Caco-2 (cell line): ENCODE measurements at regions not wholly inside any gene's neighbourhood (a gene's known extent, or its start where the extent isn't known, plus 50 kb on each side); places are given as distances from the start of the nearest gene placed in this dataset.
"Not testable (repeated sequence)": the region's sequence is repeated elsewhere in the genome, so short reads cannot be mapped to it uniquely, and the experiment has no call there.

ENCODE experiments used
- BruUV-seq: library from RNA; stranded (reverse); fragments of 400-500 nt; replicated peaks from 2 replicates; lab custom pipeline; 2021; lab: Mats Ljungman, UMichigan
- CTCF ChIA-PET: fragments of 300-600 bp; sonication (Branson Sonifier 250); formaldehyde crosslinking; loops from one replicate; lab custom pipeline; 2022; ENCODE audit warnings: antibody characterized with exemption; lab: Charles Lee
- POLR2A ChIA-PET: fragments of 300-600 bp; sonication (Branson Sonifier 250); formaldehyde crosslinking; loops from one replicate; lab custom pipeline; 2022; ENCODE audit warnings: antibody characterized with exemption; lab: Charles Lee
- DNase-seq, 2 experiments: peaks; one replicate each; pipeline versions ENCODE4 v3.0.0 to v3.0.0-alpha.2; 2020 to 2022
- H3K27me3 ChIP-seq: replicated peaks from 2 replicates; pipeline ENCODE4 v1.6.0; 2011; ENCODE audit warnings: low read length; ENCODE audit not compliant: control insufficient read depth, insufficient read depth
- H3K36me3 ChIP-seq: 2 replicates; pipeline ENCODE4 v1.5.1; 2011; ENCODE audit warnings: low read length; ENCODE audit not compliant: control insufficient read depth, insufficient read depth
- H3K4me1 ChIP-seq: fragments of 250-450 bp; sonication (Bioruptor Pico); 2 replicates; pipeline ENCODE4 v1.5.1; 2020; ENCODE audit warnings: mild to moderate bottlenecking
- H3K4me3 ChIP-seq: 2 replicates; pipeline ENCODE4 v1.5.1; 2011; ENCODE audit warnings: low read depth, mild to moderate bottlenecking, control low read depth, low read length
- H3K9me3 ChIP-seq: fragments of 250-450 bp; sonication (Bioruptor Pico); 2 replicates; pipeline ENCODE4 v1.5.1; 2020; ENCODE audit warnings: mild to moderate bottlenecking, moderate library complexity
- H3K27ac Mint-ChIP-seq: one replicate; pipeline ENCODE4 v1.8.0; 2022; ENCODE audit warnings: mixed read lengths; ENCODE audit not compliant: unreplicated experiment
- H3K27me3 Mint-ChIP-seq: one replicate; pipeline ENCODE4 v1.8.0; 2022; ENCODE audit warnings: mixed read lengths; ENCODE audit not compliant: insufficient read depth, unreplicated experiment
- H3K36me3 Mint-ChIP-seq: one replicate; pipeline ENCODE4 v1.8.0; 2022; ENCODE audit warnings: mild to moderate bottlenecking, mixed read lengths; ENCODE audit not compliant: insufficient read depth, unreplicated experiment
- H3K4me1 Mint-ChIP-seq: one replicate; pipeline ENCODE4 v1.8.0; 2022; ENCODE audit warnings: low read depth, mixed read lengths; ENCODE audit not compliant: unreplicated experiment
- H3K4me3 Mint-ChIP-seq: one replicate; pipeline ENCODE4 v1.8.0; 2022; ENCODE audit warnings: mild to moderate bottlenecking, moderate library complexity, mixed read lengths; ENCODE audit not compliant: unreplicated experiment
- H3K9me3 Mint-ChIP-seq: one replicate; pipeline ENCODE4 v1.8.0; 2022; ENCODE audit warnings: mixed read lengths; ENCODE audit not compliant: unreplicated experiment
- intact Hi-C: fragments of 100-400 bp; cut with micrococcal nuclease; formaldehyde crosslinking; loops from one replicate; pipeline ENCODE4 v1.10.0; 2022; ENCODE audit not compliant: unreplicated experiment
- TF ChIP-seq, protein P1 (sequence below), 2 experiments: fragments of 200-600 bp in 1 of 2; IDR thresholded peaks; 1 replicate in 1 of 2; 2 replicates in 1 of 2; pipeline versions ENCODE4 v1.5.1 to v1.8.0; 2011 to 2022; ENCODE audit warnings: antibody characterized with exemption in 1 of 2, control low read depth in 1 of 2, inconsistent platforms in 1 of 2, low read depth in 1 of 2, low read length in 1 of 2, mild to moderate bottlenecking in 1 of 2, moderate library complexity in 1 of 2; ENCODE audit not compliant: insufficient read depth in 1 of 2, severe bottlenecking in 1 of 2, unreplicated experiment in 1 of 2

DNA sequence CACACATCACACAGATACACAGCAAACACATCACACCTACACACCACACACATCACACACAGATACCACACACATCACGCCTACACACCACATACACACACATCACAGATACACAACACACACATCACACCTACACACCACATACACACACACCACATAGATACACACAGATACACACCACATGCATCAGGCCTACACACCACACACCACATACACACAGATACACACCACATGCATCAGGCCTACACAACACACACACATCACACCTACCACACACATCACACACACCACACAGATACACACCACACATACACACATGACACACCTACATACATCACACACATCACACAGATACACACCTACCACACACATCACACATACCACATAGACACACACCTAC, 158.8 kb downstream of the NDUFA10 start:
- intact Hi-C loops: no loop called here
- Mint-ChIP-seq H3K27me3 (peaks cover 2% of the 10 kb centered on the region), H3K27ac (no peak overlapping the region), H3K4me3 (no peak overlapping the region), H3K36me3 (no peaks in the 10 kb centered on the region), H3K4me1 (no peaks in the 10 kb centered on the region), H3K9me3 (no peaks in the 10 kb centered on the region)
- Histone ChIP-seq H3K4me3 (no peak overlapping the region), H3K4me1 (no peaks in the 10 kb centered on the region), H3K9me3 (no peaks in the 10 kb centered on the region; the same call in 1 of the 2 replicates), H3K36me3 (no peaks in the 10 kb centered on the region), H3K27me3 (no peaks in the 10 kb centered on the region)
- TF ChIP-seq, protein P1, sequence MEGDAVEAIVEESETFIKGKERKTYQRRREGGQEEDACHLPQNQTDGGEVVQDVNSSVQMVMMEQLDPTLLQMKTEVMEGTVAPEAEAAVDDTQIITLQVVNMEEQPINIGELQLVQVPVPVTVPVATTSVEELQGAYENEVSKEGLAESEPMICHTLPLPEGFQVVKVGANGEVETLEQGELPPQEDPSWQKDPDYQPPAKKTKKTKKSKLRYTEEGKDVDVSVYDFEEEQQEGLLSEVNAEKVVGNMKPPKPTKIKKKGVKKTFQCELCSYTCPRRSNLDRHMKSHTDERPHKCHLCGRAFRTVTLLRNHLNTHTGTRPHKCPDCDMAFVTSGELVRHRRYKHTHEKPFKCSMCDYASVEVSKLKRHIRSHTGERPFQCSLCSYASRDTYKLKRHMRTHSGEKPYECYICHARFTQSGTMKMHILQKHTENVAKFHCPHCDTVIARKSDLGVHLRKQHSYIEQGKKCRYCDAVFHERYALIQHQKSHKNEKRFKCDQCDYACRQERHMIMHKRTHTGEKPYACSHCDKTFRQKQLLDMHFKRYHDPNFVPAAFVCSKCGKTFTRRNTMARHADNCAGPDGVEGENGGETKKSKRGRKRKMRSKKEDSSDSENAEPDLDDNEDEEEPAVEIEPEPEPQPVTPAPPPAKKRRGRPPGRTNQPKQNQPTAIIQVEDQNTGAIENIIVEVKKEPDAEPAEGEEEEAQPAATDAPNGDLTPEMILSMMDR (IDR thresholded peaks at IDR 0.05; ENCODE audit: insufficient read depth in 1 of 2, low read depth in 1 of 2, low read length in 1 of 2, severe bottlenecking in 1 of 2, unreplicated experiment in 1 of 2): no peak
- ChIA-PET POLR2A (no interaction called here), CTCF (no interaction called here)
- no TSS peak for BruUV-seq
- DNase-seq: no peak

DNA sequence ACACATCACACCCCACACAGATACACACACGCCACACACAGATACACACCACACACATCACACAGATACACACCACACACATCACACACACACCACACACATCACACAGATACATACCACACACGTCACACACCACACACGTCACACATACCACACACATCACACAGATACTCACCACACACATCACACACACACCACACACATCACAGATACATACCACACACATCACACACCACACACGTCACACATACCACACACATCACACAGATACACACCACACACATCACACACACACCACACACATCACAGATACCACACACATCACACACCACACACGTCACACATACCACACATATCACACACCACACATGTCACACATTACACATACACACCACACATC, 159.3 kb downstream of the NDUFA10 start:
- H3K27me3 ChIP-seq, DNase-seq, intact Hi-C loops, POLR2A ChIA-PET, H3K9me3 ChIP-seq, H3K27me3 Mint-ChIP-seq, H3K36me3 ChIP-seq, H3K4me3 Mint-ChIP-seq, CTCF ChIA-PET, H3K27ac Mint-ChIP-seq, H3K4me1 ChIP-seq, BruUV-seq, H3K4me3 ChIP-seq, H3K9me3 Mint-ChIP-seq, H3K36me3 Mint-ChIP-seq, H3K4me1 Mint-ChIP-seq: not testable (repeated sequence)

DNA sequence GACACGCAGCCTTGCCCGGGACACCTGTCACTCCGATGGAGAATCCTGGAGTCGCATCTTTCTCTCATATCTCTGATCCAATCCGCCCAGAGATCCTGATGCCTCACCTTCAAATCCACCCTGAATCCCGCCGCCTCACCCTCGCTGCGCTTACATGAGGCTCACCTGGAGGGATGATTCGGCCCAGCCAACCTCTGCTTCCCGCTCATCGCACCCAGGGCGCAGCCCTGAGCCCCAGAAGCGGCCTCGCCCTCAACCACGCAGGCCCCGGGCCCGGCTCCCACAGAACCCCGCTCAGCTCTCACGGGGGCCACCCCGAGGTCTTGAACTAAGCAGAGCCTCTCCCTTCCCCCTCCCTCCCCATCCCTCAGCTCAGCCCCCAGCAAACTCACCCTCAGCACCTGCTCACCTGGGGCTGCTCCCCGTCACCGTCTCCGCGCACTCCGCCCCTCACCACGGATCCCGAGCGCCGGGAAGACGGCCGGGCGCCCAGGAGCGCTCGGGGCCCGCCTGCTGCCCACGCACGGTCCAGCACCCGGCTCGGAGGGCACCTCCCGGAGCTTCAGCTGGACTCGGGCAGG, 160.0 kb downstream of the NDUFA10 start:
- POLR2A ChIA-PET: no interaction called here
- no peak overlapping the region for H3K4me3 Mint-ChIP-seq
- H3K27ac Mint-ChIP-seq: no peak overlapping the region
- intact Hi-C loops: no loop called here
- Histone ChIP-seq H3K9me3 (no peaks in the 10 kb centered on the region; the same call in 1 of the 2 replicates), H3K27me3 (no peaks in the 10 kb centered on the region), H3K4me1 (no peaks in the 10 kb centered on the region), H3K36me3 (no peaks in the 10 kb centered on the region), H3K4me3 (no peak overlapping the region)
- H3K36me3 Mint-ChIP-seq: no peaks in the 10 kb centered on the region
- H3K4me1 Mint-ChIP-seq: no peaks in the 10 kb centered on the region
- BruUV-seq: no TSS peak
- no peaks in the 10 kb centered on the region for H3K9me3 Mint-ChIP-seq
- DNase-seq: no peak
- TF ChIP-seq, protein P1 (IDR thresholded peaks at IDR 0.05; ENCODE audit: insufficient read depth in 1 of 2, low read depth in 1 of 2, low read length in 1 of 2, severe bottlenecking in 1 of 2, unreplicated experiment in 1 of 2): no peak
- CTCF ChIA-PET: no interaction called here
- H3K27me3 Mint-ChIP-seq: peaks cover 5% of the 10 kb centered on the region
